Neural cell (in vitro differentiated cells): ENCODE measurements at regions not wholly inside any gene's neighbourhood (a gene's known extent, or its start where the extent isn't known, plus 50 kb on each side); places are given as distances from the start of the nearest gene placed in this dataset.

Experiments used
- H2AFZ ChIP-seq: fragments of 200-600, 300-800 bp; sonication (generic), shearing (Covaris generic); 2 replicates; pipeline ENCODE4 v1.6.0; 2014; ENCODE audit warnings: low read depth, mild to moderate bottlenecking, antibody characterized with exemption, low read length, moderate library complexity
- H3F3A ChIP-seq: fragments of 200-600 bp; shearing (Covaris generic); 2 replicates; pipeline ENCODE4 v1.6.1; 2016; ENCODE audit warnings: mild to moderate bottlenecking, moderate library complexity, mixed read lengths, antibody characterized with exemption, low read length; ENCODE audit not compliant: insufficient read depth, poor library complexity, severe bottlenecking
- H3K27ac ChIP-seq: fragments of 200-600, 300-800 bp; sonication (generic), shearing (Covaris generic); 2 replicates; pipeline ENCODE4 v1.5.1; 2014; ENCODE audit warnings: mild to moderate bottlenecking, low read length, moderate library complexity
- H3K27me3 ChIP-seq: fragments of 300-800, 200-600 bp; sonication (generic), shearing (Covaris generic); 2 replicates; pipeline ENCODE4 v1.6.0; 2014; ENCODE audit warnings: mild to moderate bottlenecking, low read depth, low read length, moderate library complexity; ENCODE audit not compliant: insufficient read depth
- H3K36me3 ChIP-seq: fragments of 300-800, 200-600 bp; sonication (generic), shearing (Covaris generic); 2 replicates; pipeline ENCODE4 v1.5.1; 2014; ENCODE audit warnings: mild to moderate bottlenecking, antibody characterized with exemption, low read length, moderate library complexity; ENCODE audit not compliant: insufficient read depth
- H3K4me2 ChIP-seq: fragments of 300-800, 200-600 bp; sonication (generic), shearing (Covaris generic); 2 replicates; pipeline ENCODE4 v1.6.0; 2014; ENCODE audit warnings: mild to moderate bottlenecking, low read length
- H3K4me3 ChIP-seq: fragments of 300-800, 200-600 bp; sonication (generic), shearing (Covaris generic); 2 replicates; pipeline ENCODE4 v1.5.1; 2014; ENCODE audit warnings: mild to moderate bottlenecking, low read length, moderate library complexity
- H3K79me2 ChIP-seq: fragments of 200-600 bp; shearing (Covaris generic); replicated peaks from 2 replicates; pipeline ENCODE4 v1.6.0; 2014; ENCODE audit warnings: mild to moderate bottlenecking, low read length, moderate library complexity; ENCODE audit not compliant: insufficient read depth
- H3K9ac ChIP-seq: fragments of 300-800, 200-600 bp; sonication (generic), shearing (Covaris generic); 2 replicates; pipeline ENCODE4 v1.6.1; 2016; ENCODE audit warnings: mild to moderate bottlenecking, low read length, mixed read lengths
- H3K9me2 ChIP-seq: fragments of 200-600 bp; shearing (Covaris generic); 2 replicates; pipeline ENCODE4 v1.6.1; 2016; ENCODE audit warnings: mild to moderate bottlenecking, low read length, mixed read lengths; ENCODE audit not compliant: insufficient read depth
- H3K9me3 ChIP-seq: fragments of 200-600, 300-800 bp; sonication (generic), shearing (Covaris generic); 2 replicates; pipeline ENCODE4 v1.6.1; 2016; ENCODE audit warnings: mild to moderate bottlenecking, mixed run types, low read length, moderate library complexity, mixed read lengths
- H4K20me1 ChIP-seq: fragments of 200-600 bp; shearing (Covaris generic); 2 replicates; pipeline ENCODE4 v1.6.1; 2016; ENCODE audit warnings: mild to moderate bottlenecking, mixed run types; ENCODE audit not compliant: insufficient read depth
- CTCF ChIP-seq: fragments of 450-650 bp; IDR thresholded peaks from 2 replicates; pipeline ENCODE4 v1.5.1; 2014; ENCODE audit warnings: antibody characterized with exemption, mild to moderate bottlenecking, moderate library complexity; ENCODE audit not compliant: poor library complexity, severe bottlenecking
- EP300 ChIP-seq: fragments of 450-650 bp; conservative IDR thresholded peaks from 2 replicates; pipeline ENCODE4 v1.6.1; 2014; ENCODE audit warnings: antibody characterized with exemption, mild to moderate bottlenecking, moderate library complexity; ENCODE audit not compliant: poor library complexity, severe bottlenecking
- EZH2 ChIP-seq: fragments of 200-600, 300-800 bp; shearing (Covaris generic), sonication (generic); IDR thresholded peaks from 2 replicates; pipeline ENCODE4 v1.6.1; 2014; ENCODE audit warnings: antibody characterized with exemption, low read length, borderline replicate concordance, mild to moderate bottlenecking; ENCODE audit not compliant: insufficient read depth, poor library complexity, severe bottlenecking
- MXI1 ChIP-seq: fragments of 450-650 bp; conservative IDR thresholded peaks from 2 replicates; pipeline ENCODE4 v1.6.1; 2014; ENCODE audit warnings: antibody characterized with exemption, mild to moderate bottlenecking; ENCODE audit not compliant: poor library complexity, severe bottlenecking
- POLR2AphosphoS5 ChIP-seq: IDR thresholded peaks from 2 replicates; pipeline ENCODE4 v1.6.1; 2012
- RAD21 ChIP-seq: fragments of 450-650 bp; conservative IDR thresholded peaks from 2 replicates; pipeline ENCODE4 v1.6.1; 2014; ENCODE audit warnings: antibody characterized with exemption, mild to moderate bottlenecking, moderate library complexity
- REST ChIP-seq: IDR thresholded peaks from 2 replicates; pipeline ENCODE4 v1.6.1; 2012; ENCODE audit warnings: borderline replicate concordance
- SMC3 ChIP-seq: fragments of 450-650 bp; conservative IDR thresholded peaks from 2 replicates; pipeline ENCODE4 v1.6.1; 2014; ENCODE audit warnings: antibody characterized with exemption, mild to moderate bottlenecking, moderate library complexity; ENCODE audit not compliant: poor library complexity
- TAF1 ChIP-seq: IDR thresholded peaks from 2 replicates; pipeline ENCODE4 v1.6.1; 2012; ENCODE audit warnings: low read depth

- H3K9me2 ChIP-seq: no peaks in the 10 kb centered on the region
- no peaks in the 10 kb centered on the region for H3F3A ChIP-seq
- H3K4me2 ChIP-seq: no peak overlapping the region
- H3K27me3 ChIP-seq: no peaks in the 10 kb centered on the region
- H3K36me3 ChIP-seq: no peaks in the 10 kb centered on the region
- H3K9me3 ChIP-seq: no peaks in the 10 kb centered on the region
- no peaks in the 10 kb centered on the region for H4K20me1 ChIP-seq
- H3K27ac ChIP-seq: no peak overlapping the region
- H3K4me3 ChIP-seq: no peak overlapping the region
- TF ChIP-seq TAF1 (no peak), RAD21 (no peak), REST (no peak), MXI1 (no peak), POLR2AphosphoS5 (no peak), EZH2 (no peak), SMC3 (no peak), CTCF (no peak), EP300 (no peak)
- H3K9ac ChIP-seq: no peak overlapping the region
- H3K79me2 ChIP-seq: peaks cover 22% of the 10 kb centered on the region
- H2AFZ ChIP-seq: no peak overlapping the region
Measured at GRCh38 chr6:56766139-56766805, 123.6 kb upstream of the DST start.

GRCh38 chr6:56765494-56765893 is 122.8 kb upstream of the DST start:
- peaks cover 28% of the 10 kb centered on the region for H3K79me2 ChIP-seq
- H3K9me3 ChIP-seq: no peaks in the 10 kb centered on the region
- H3K9ac ChIP-seq: no peak overlapping the region
- no peak overlapping the region for H3K4me2 ChIP-seq
- H3F3A ChIP-seq: no peaks in the 10 kb centered on the region
- no peaks in the 10 kb centered on the region for H3K36me3 ChIP-seq
- no peak overlapping the region for H3K27ac ChIP-seq
- H4K20me1 ChIP-seq: no peaks in the 10 kb centered on the region
- H3K4me3 ChIP-seq: no peak overlapping the region
- H3K9me2 ChIP-seq: no peaks in the 10 kb centered on the region
- no peak overlapping the region for H2AFZ ChIP-seq
- TF ChIP-seq CTCF (no peak), MXI1 (no peak), REST (no peak), TAF1 (no peak), SMC3 (no peak), RAD21 (no peak), POLR2AphosphoS5 (no peak)
- H3K27me3 ChIP-seq: no peaks in the 10 kb centered on the region
